ENCODE measurements at regions not wholly inside any gene's neighbourhood (a gene's known extent, or its start where the extent isn't known, plus 50 kb on each side); places are given as distances from the start of the nearest gene placed in this dataset.

- Histone ChIP-seq H3K4me3 (no peak overlapping the region), H3K4me1 (no peaks in the 10 kb centered on the region), H3K27ac (no peak overlapping the region), H3K9me3 (no peaks in the 10 kb centered on the region), H3K27me3 (no peaks in the 10 kb centered on the region), H3K36me3 (no peaks in the 10 kb centered on the region)
- TF ChIP-seq POLR2A (IDR thresholded peaks at IDR 0.05) (no peak), CTCF (IDR thresholded peaks at IDR 0.05) (no peak)
- intact Hi-C loops (cut with DNase I; ENCODE audit: low total_unique reads), result no loop called here
- no peak for DNase-seq
Observed at GRCh38 chr2:51258301-51258700, 226.4 kb upstream of the NRXN1 start.

DNA sequence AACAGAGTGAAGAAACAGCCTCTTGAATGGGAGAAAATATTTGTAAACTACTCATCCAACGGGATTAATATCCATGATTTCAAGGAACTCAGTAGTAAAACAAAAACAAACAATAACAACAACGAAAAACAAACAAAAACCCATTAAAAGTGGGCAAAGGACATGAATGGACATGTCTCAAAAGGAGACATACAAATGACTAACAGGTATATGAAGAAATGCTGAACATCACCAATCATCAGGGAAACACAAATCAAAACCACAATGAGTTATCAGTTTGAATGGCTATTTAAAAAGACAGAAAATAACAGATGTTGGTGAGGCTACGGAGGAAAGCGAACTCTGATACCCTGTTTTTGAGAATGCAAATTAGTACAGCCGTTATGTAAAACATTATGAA lies 224.8 kb upstream of the NRXN1 start:
- Histone ChIP-seq H3K27ac (no peak overlapping the region), H3K4me3 (no peak overlapping the region), H3K9me3 (no peaks in the 10 kb centered on the region), H3K36me3 (no peaks in the 10 kb centered on the region), H3K4me1 (no peaks in the 10 kb centered on the region), H3K27me3 (no peaks in the 10 kb centered on the region)
- intact Hi-C loops (cut with DNase I; ENCODE audit: low total_unique reads), result no loop called here
- no peak for TF ChIP-seq POLR2A (IDR thresholded peaks at IDR 0.05)
- TF ChIP-seq CTCF (IDR thresholded peaks at IDR 0.05), result no peak
- no peak for DNase-seq

DNA sequence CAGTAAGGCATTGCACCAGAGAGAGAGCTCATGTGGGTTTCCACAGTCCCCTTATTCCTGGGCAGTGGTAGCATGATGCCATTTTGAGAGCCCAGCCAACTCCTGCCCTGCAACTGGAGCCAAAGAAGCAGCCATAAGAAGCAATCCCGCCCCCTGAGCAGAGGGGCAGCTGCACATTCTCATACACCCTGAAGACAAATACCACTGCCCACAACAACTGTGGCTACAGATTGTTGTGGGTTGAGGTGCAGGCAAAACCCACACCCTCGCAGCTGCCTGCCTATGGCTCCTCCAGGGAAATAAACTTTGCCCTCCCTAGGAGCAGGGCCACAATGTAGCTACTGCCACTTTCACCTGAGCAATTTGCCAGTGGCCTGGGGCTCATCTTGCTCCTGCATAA lies 219.4 kb upstream of the NRXN1 start:
- H3K9me3 ChIP-seq, result no peaks in the 10 kb centered on the region
- H3K36me3 ChIP-seq, result no peaks in the 10 kb centered on the region
- DNase-seq, result no peak
- H3K4me3 ChIP-seq, result no peak overlapping the region
- TF ChIP-seq CTCF (IDR thresholded peaks at IDR 0.05), result no peak
- no peaks in the 10 kb centered on the region for H3K4me1 ChIP-seq
- intact Hi-C loops (cut with DNase I; ENCODE audit: low total_unique reads), result no loop called here
- H3K27me3 ChIP-seq, result no peaks in the 10 kb centered on the region
- H3K27ac ChIP-seq, result no peak overlapping the region

- no peaks in the 10 kb centered on the region for H3K9me3 ChIP-seq
- no peak for DNase-seq
- H3K27ac ChIP-seq, result no peak overlapping the region
- H3K4me1 ChIP-seq, result no peaks in the 10 kb centered on the region
- intact Hi-C loops (cut with DNase I; ENCODE audit: low total_unique reads), result no loop called here
- H3K27me3 ChIP-seq, result no peaks in the 10 kb centered on the region
- no peaks in the 10 kb centered on the region for H3K36me3 ChIP-seq
- no peak overlapping the region for H3K4me3 ChIP-seq
- TF ChIP-seq CTCF (IDR thresholded peaks at IDR 0.05) (no peak), POLR2A (IDR thresholded peaks at IDR 0.05) (no peak)
Observed at GRCh38 chr2:51247252-51247805, 215.4 kb upstream of the NRXN1 start.

DNA sequence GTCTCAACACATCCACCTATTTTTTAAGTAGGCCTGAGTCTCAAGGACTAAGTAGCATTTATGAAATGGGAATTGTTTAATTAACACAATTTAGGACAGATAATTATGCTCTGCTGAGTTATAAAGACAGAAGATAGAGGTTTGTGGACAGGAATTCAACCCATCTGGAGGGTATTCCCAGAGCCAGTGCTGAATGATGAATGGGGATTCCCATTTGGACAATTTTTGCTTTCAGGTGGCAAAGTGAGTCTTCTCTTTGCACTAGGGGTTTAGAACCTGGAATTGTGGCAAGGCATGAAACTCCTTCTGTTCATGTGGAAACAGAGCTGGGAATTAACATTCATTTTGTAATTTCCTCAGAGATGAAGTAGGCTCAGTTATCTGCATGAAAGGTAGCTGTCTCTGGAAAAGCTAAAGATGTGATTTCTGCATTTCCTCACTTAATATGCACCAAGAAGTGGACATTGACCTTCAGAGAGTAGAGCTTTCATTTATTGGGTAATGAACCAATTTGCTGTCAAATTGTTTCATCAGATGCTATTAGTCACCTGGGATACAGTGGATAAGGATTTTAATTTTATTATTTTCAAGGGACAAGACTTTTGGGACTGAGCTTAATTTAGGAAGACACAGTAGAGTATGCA lies 212.1 kb upstream of the NRXN1 start:
- no peaks in the 10 kb centered on the region for H3K36me3 ChIP-seq
- TF ChIP-seq CTCF (IDR thresholded peaks at IDR 0.05), result no peak
- H3K27ac ChIP-seq, result no peak overlapping the region
- no peak overlapping the region for H3K4me3 ChIP-seq
- H3K9me3 ChIP-seq, result no peaks in the 10 kb centered on the region
- intact Hi-C loops (cut with DNase I; ENCODE audit: low total_unique reads), result no loop called here
- no peaks in the 10 kb centered on the region for H3K4me1 ChIP-seq
- no peaks in the 10 kb centered on the region for H3K27me3 ChIP-seq
- DNase-seq, result no peak
